ENCODE measurements at regions not wholly inside any gene's neighbourhood (a gene's known extent, or its start where the extent isn't known, plus 50 kb on each side); places are given as distances from the start of the nearest gene placed in this dataset.
A peak's percentile ranks its signal among the peaks of the same experiment; 100 is the strongest.

DNA sequence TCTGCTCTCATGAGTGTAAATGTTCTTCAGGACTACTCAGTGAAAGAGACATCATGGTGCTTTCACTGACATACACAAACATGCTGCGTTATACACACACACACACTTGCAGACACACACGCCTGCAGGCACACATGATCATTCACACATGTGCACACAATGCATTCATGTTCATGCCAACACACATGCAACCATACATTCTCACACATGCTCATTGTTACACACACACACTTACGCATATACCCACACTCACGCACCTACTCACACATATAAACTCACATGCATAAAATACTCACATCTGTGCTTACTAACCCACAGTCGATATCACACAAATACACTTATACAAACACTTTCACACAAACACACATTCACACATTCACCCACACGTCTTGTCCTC lies 241.6 kb downstream of the LMX1A start:
- ATAC-seq (ENCODE audit: low read depth) (no peak), DNase-seq (no peak)
- Histone ChIP-seq H3K9me3 (ENCODE audit: control insufficient read depth, insufficient read depth, low read length) (no peaks in the 10 kb centered on the region), H3K23ac (ENCODE audit: low read depth, low read length) (no peak overlapping the region), H3K27ac (ENCODE audit: insufficient read depth, low read length) (no peak overlapping the region), H3K4me2 (ENCODE audit: low read depth, low read length) (no peak overlapping the region), H4K5ac (ENCODE audit: low read depth, low read length) (no peak overlapping the region), H3K79me1 (ENCODE audit: low read depth in 1 of 2, low read length in 2 of 2) (no peaks in the 10 kb centered on the region), H3K56ac (ENCODE audit: extremely low read depth, insufficient read depth, low read length) (no peak overlapping the region), H3K14ac (replicated peaks; ENCODE audit: low read depth, low read length) (no peak overlapping the region), H2AK5ac (ENCODE audit: low read depth, low read length) (no peak overlapping the region), H3K36me3 (ENCODE audit: control insufficient read depth, insufficient read depth, low read length) (no peaks in the 10 kb centered on the region), H3K27me3 (ENCODE audit: control insufficient read depth, insufficient read depth, low read length) (no peaks in the 10 kb centered on the region; the same call in 1 of the 2 replicates), H2BK120ac (ENCODE audit: low read depth, low read length) (no peak overlapping the region), H3K4me1 (ENCODE audit: control insufficient read depth, insufficient read depth, low read length) (no peaks in the 10 kb centered on the region), H2AK9ac (replicated peaks; ENCODE audit: low read depth, low read length, poor library complexity) (no peak overlapping the region), H3K4ac (ENCODE audit: low read depth, low read length) (no peak overlapping the region), H4K20me1 (ENCODE audit: insufficient read depth, low read length) (no peaks in the 10 kb centered on the region), H3K9ac (ENCODE audit: low read depth, low read length) (no peak overlapping the region), H4K8ac (ENCODE audit: low read depth in 2 of 2, low read length in 2 of 2) (no peak overlapping the region), H3K18ac (ENCODE audit: low read depth, low read length) (no peak overlapping the region), H3K4me3 (ENCODE audit: insufficient read depth, low read depth, low read length) (no peak overlapping the region), H4K91ac (ENCODE audit: insufficient read depth, low read depth, low read length) (no peak overlapping the region), H2BK20ac (ENCODE audit: low read depth, low read length) (no peak overlapping the region), H2BK5ac (ENCODE audit: low read depth, low read length, poor library complexity, severe bottlenecking) (no peak overlapping the region), H3K9me1 (ENCODE audit: insufficient read depth, low read length) (no peaks in the 10 kb centered on the region; the same call in 1 of the 2 replicates), H2AFZ (replicated peaks; ENCODE audit: low read length, poor library complexity) (peak overlapping the region; percentile 8), H2BK15ac (ENCODE audit: low read depth, low read length) (no peak overlapping the region)
- in situ Hi-C loops (cut with MboI; ENCODE audit: low sequenced_read_pairs) = no loop called here
- CTCF ChIA-PET = interaction anchor here (0.7 to 1.1 kb wide), 2 partner anchors 18 to 1092 kb away, joined by 3 read pairs; no protein-coding TSS in a partner anchor
- TF ChIP-seq RFX5 (IDR thresholded peaks at IDR 0.05; ENCODE audit: low read depth, low read length) = no peak
- TF ChIP-seq MAZ (IDR thresholded peaks at IDR 0.05; ENCODE audit: borderline replicate concordance, low read depth, low read length) = no peak
- TF ChIP-seq, protein P1, sequence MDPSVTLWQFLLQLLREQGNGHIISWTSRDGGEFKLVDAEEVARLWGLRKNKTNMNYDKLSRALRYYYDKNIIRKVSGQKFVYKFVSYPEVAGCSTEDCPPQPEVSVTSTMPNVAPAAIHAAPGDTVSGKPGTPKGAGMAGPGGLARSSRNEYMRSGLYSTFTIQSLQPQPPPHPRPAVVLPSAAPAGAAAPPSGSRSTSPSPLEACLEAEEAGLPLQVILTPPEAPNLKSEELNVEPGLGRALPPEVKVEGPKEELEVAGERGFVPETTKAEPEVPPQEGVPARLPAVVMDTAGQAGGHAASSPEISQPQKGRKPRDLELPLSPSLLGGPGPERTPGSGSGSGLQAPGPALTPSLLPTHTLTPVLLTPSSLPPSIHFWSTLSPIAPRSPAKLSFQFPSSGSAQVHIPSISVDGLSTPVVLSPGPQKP (IDR thresholded peaks at IDR 0.05; ENCODE audit: borderline replicate concordance, low read depth, low read length) = no peak
- no peak for TF ChIP-seq FOS (IDR thresholded peaks at IDR 0.05; ENCODE audit: low read depth, low read length)
- TF ChIP-seq NFE2L2 (IDR thresholded peaks at IDR 0.05; ENCODE audit: low read depth, low read length) = no peak
- TF ChIP-seq RAD21 (IDR thresholded peaks at IDR 0.05; ENCODE audit: low read length) = no peak
- TF ChIP-seq, protein P2, sequence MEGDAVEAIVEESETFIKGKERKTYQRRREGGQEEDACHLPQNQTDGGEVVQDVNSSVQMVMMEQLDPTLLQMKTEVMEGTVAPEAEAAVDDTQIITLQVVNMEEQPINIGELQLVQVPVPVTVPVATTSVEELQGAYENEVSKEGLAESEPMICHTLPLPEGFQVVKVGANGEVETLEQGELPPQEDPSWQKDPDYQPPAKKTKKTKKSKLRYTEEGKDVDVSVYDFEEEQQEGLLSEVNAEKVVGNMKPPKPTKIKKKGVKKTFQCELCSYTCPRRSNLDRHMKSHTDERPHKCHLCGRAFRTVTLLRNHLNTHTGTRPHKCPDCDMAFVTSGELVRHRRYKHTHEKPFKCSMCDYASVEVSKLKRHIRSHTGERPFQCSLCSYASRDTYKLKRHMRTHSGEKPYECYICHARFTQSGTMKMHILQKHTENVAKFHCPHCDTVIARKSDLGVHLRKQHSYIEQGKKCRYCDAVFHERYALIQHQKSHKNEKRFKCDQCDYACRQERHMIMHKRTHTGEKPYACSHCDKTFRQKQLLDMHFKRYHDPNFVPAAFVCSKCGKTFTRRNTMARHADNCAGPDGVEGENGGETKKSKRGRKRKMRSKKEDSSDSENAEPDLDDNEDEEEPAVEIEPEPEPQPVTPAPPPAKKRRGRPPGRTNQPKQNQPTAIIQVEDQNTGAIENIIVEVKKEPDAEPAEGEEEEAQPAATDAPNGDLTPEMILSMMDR (conservative IDR thresholded peaks at IDR 0.05; ENCODE audit: low read depth, low read length) = no peak
- intact Hi-C loops (cut with micrococcal nuclease) = loop anchor here (5.0 to 10.0 kb wide), 2 partner anchors 252 to 480 kb away; no protein-coding TSS in a partner anchor
- POLR2A ChIA-PET (ENCODE audit: unreplicated experiment) = no interaction called here
- no TSS peak for BruUV-seq (replicated peaks)
- dilution Hi-C loops (cut with HindIII; ENCODE audit: low sequenced_read_pairs, unreplicated experiment) = no loop called here
- WGBS, 2 experiments (ENCODE audit: extremely low coverage in 2 of 2, insufficient read length in 1 of 2) = 62 to 100% methylated on average over 4 to 6 of the region's 6 CpGs

Measured in IMR-90 (cell line).